Right cardiac atrium (tissue), 5 donors: ENCODE measurements at regions not wholly inside any gene's neighbourhood (a gene's known extent, or its start where the extent isn't known, plus 50 kb on each side); places are given as distances from the start of the nearest gene placed in this dataset.
A peak's percentile ranks its signal among the peaks of the same experiment; 100 is the strongest.

Experiments used
- ATAC-seq, 2 donors: fragments of 200-7000 bp; cut with Tn5 transposase; one replicate each; pipeline versions ENCODE4 v1.8.0 to v1.9.1; 2020; ENCODE audit warnings: moderate library complexity in 2 of 2, mild to moderate bottlenecking in 1 of 2
- DNase-seq, 3 donors: peaks; one replicate each; pipeline ENCODE4 v3.0.0-alpha.2; 2020
- H3K27ac ChIP-seq: one replicate; pipeline ENCODE4 v1.5.1; 2013; ENCODE audit warnings: mild to moderate bottlenecking, low read length, control low read depth, moderate library complexity
- H3K27me3 ChIP-seq: one replicate; pipeline ENCODE4 v1.6.1; 2013; ENCODE audit not compliant: control insufficient read depth, insufficient read depth
- H3K4me1 ChIP-seq: one replicate; pipeline ENCODE4 v1.6.1; 2013; ENCODE audit warnings: low read length; ENCODE audit not compliant: control insufficient read depth, insufficient read depth
- H3K4me3 ChIP-seq: one replicate; pipeline ENCODE4 v1.5.1; 2013; ENCODE audit warnings: low read length, control low read depth
- H3K9me3 ChIP-seq: one replicate; pipeline ENCODE4 v1.6.1; 2013; ENCODE audit warnings: low read length; ENCODE audit not compliant: control insufficient read depth
- WGBS: extraction: QIAGEN DNeasy Blood & Tissue Kit; methylation state at CpG from one replicate; pipeline ENCODE4 v1.1.7; 2013; 5-methylcytosine and 5-hydroxymethylcytosine counted together
- intact Hi-C, 4 donors: fragments of 100-400 bp; cut with DNase I; formaldehyde crosslinking; loops; one replicate each; pipeline versions ENCODE4 v1.11.0 to v1.14.0; 2022 to 2023
- donor health status: healthy with polysubstance abuse.
- donor health status: DM: no; HTN: yes; CAD: no.
- donor health status: DM: no; HTN: no; CAD: no.
- donor health status: DM: no; HTN: yes; CAD: no; lungs with severe emphysema.
- donor health status: DM: yes; HTN: yes; CAD: no.

GRCh38 chr2:239894276-239894675, 130.9 kb downstream of the NDUFA10 start:
- no peaks in the 10 kb centered on the region for H3K4me1 ChIP-seq
- 73% methylated on average over 5 of the region's 5 CpGs for WGBS
- H3K9me3 ChIP-seq, result no peaks in the 10 kb centered on the region
- H3K27me3 ChIP-seq, result no peaks in the 10 kb centered on the region
- H3K27ac ChIP-seq, result no peak overlapping the region
- no peak overlapping the region for H3K4me3 ChIP-seq
- intact Hi-C loops, result no loop called here
- DNase-seq, result no peak
- ATAC-seq, result no peak

- H3K27me3 ChIP-seq, result no peaks in the 10 kb centered on the region
- H3K4me1 ChIP-seq, result no peaks in the 10 kb centered on the region
- intact Hi-C loops, result no loop called here
- ATAC-seq (no peak), DNase-seq (no peak)
- no peak overlapping the region for H3K27ac ChIP-seq
- H3K4me3 ChIP-seq, result no peak overlapping the region
- no peaks in the 10 kb centered on the region for H3K9me3 ChIP-seq
- WGBS, result 67% methylated on average over 4 of the region's 4 CpGs
Measured at GRCh38 chr2:239893236-239893515, 132.0 kb downstream of the NDUFA10 start.

GRCh38 chr2:239892441-239893235, 132.5 kb downstream of the NDUFA10 start:
- DNase-seq (no peak), ATAC-seq (no peak)
- Histone ChIP-seq H3K27me3 (no peaks in the 10 kb centered on the region), H3K9me3 (no peaks in the 10 kb centered on the region), H3K4me1 (no peaks in the 10 kb centered on the region), H3K27ac (no peak overlapping the region), H3K4me3 (no peak overlapping the region)
- intact Hi-C loops, result no loop called here
- 87% methylated on average over 18 of the region's 18 CpGs for WGBS

DNA sequence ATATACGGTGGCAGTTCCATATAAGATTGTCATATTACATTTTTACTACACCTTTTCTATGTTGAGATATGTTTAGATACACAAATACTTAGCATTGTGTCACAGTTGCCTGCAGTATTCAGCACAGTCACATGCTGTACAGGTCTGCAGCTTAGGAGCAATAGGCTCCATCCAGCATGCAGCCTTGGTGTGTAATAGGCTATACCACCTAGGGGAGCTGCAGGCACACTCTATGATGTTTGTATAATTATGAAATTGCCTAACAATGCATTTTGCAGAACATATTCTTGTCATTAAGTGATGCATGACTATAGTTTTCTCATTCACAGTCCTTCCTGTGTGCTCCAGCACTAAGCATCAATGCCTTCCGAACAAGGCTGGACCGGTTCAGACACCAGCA, 133.4 kb downstream of the NDUFA10 start:
- no peak overlapping the region for H3K27ac ChIP-seq
- no peak overlapping the region for H3K4me3 ChIP-seq
- H3K9me3 ChIP-seq, result no peaks in the 10 kb centered on the region
- 95% methylated on average over 3 of the region's 3 CpGs for WGBS
- intact Hi-C loops, result no loop called here
- no peaks in the 10 kb centered on the region for H3K4me1 ChIP-seq
- no peaks in the 10 kb centered on the region for H3K27me3 ChIP-seq
- no peak for DNase-seq
- no peak for ATAC-seq

GRCh38 chr2:239890206-239890746, 134.9 kb downstream of the NDUFA10 start:
- Histone ChIP-seq H3K4me3 (no peak overlapping the region), H3K4me1 (no peaks in the 10 kb centered on the region), H3K27ac (no peak overlapping the region), H3K9me3 (no peaks in the 10 kb centered on the region), H3K27me3 (no peaks in the 10 kb centered on the region)
- no peak for DNase-seq
- no peak for ATAC-seq
- 80% methylated on average over 9 of the region's 9 CpGs for WGBS
- intact Hi-C loops, result no loop called here

DNA sequence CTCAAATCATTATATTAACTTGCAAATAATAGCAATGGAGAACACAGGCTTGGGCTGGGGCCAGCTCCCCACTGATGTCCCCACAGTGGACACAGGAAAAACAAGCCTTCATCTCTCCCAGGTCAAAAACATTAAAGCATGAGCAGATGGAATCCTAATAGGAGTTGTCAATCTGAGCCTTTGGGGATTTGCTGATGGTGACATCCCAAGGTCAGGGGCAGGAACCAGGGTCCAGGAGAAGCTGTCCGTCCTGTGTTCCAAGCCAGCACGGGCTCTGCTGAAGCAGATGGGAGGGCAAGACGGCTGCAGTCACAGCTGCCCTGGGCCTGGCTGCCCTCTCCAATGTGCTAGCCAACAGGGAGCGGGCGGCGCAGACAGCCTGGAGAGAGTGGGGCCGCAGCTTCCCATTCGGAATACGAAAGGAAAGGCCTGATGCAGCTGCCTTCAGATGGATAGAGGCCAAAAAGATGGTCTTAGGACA, 135.5 kb downstream of the NDUFA10 start:
- WGBS, result 55% methylated on average over 9 of the region's 9 CpGs
- no peak overlapping the region for H3K27ac ChIP-seq
- intact Hi-C loops, result loop anchor here in 2 of 4 donors (10.0 kb wide), 2 partner anchors 745 to 855 kb away; no protein-coding TSS in a partner anchor
- H3K4me3 ChIP-seq, result no peak overlapping the region
- no peaks in the 10 kb centered on the region for H3K9me3 ChIP-seq
- no peaks in the 10 kb centered on the region for H3K27me3 ChIP-seq
- H3K4me1 ChIP-seq, result no peaks in the 10 kb centered on the region
- ATAC-seq (peak; percentile 47 to 55), DNase-seq (peak in 1 of 3 donors; percentile 64)

- no peaks in the 10 kb centered on the region for H3K4me1 ChIP-seq
- H3K4me3 ChIP-seq, result no peak overlapping the region
- intact Hi-C loops, result loop anchor here in 2 of 4 donors (10.0 kb wide), 2 partner anchors 743 to 853 kb away; no protein-coding TSS in a partner anchor
- ATAC-seq (no peak), DNase-seq (no peak)
- H3K9me3 ChIP-seq, result no peaks in the 10 kb centered on the region
- no peak overlapping the region for H3K27ac ChIP-seq
- no peaks in the 10 kb centered on the region for H3K27me3 ChIP-seq
- 76% methylated on average over 2 of the region's 2 CpGs for WGBS
Measured at GRCh38 chr2:239887604-239888003, 137.5 kb downstream of the NDUFA10 start.

DNA sequence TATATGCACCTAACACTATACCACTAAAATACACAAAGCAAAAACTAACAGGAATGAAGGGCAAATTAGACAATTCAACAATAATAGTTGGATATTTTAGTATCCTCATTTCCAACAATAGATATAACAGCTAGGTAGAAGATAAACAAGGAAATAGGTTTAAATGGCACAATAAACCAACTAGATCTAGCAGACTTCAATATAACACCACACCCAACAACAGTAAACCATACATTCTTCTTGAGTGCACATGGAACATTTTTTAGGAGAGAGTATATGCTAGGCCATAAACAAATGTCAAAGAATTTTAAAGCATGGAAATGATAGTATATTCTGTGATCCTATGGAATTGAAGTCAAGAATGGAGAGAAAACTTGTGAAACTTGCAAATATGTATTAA, 138.4 kb downstream of the NDUFA10 start:
- ATAC-seq (no peak), DNase-seq (no peak)
- H3K27ac ChIP-seq, result no peak overlapping the region
- intact Hi-C loops, result loop anchor here in 2 of 4 donors (10.0 kb wide), 2 partner anchors 742 to 852 kb away; no protein-coding TSS in a partner anchor
- no peaks in the 10 kb centered on the region for H3K9me3 ChIP-seq
- H3K4me1 ChIP-seq, result no peaks in the 10 kb centered on the region
- H3K4me3 ChIP-seq, result no peak overlapping the region
- no peaks in the 10 kb centered on the region for H3K27me3 ChIP-seq

DNA sequence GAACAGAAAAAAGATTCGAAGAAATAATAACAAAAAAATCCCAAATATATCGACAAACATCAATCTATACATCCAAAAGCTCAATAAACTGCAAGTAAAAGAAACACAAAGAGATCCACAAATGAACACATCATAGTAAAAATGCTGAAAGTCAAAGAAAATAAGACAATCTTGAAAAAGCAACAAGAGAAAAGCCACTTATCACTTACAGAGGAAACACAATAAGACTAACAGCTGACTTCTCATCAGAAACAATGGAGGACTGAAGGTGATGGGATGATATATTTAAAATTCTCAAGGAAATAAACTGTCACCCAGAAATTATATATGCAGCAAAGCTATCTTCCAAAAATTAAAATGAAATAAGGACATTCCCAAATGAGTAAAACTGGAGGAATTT, 140.3 kb downstream of the NDUFA10 start:
- DNase-seq, result no peak

DNA sequence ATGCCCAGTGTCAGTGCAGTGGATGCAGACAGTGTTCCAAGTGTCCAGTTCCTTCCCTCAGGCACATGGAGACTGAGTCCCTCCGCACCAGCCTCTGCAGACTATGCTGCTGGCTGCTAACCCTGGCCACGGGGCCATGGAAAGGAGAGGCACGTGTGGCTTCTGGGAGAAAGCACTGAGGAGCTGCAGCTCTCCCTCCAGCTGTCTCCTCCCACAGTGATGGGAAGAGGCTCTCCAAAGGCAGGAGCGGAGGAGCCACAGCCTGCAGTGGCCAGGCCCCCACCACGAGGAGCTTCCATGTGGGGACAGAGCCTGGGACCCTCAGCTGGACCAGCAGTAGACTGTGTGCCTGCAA, 141.1 kb downstream of the NDUFA10 start:
- no peaks in the 10 kb centered on the region for H3K9me3 ChIP-seq
- H3K4me1 ChIP-seq, result no peaks in the 10 kb centered on the region
- WGBS, result 96% methylated on average over 5 of the region's 5 CpGs
- ATAC-seq (no peak), DNase-seq (no peak)
- intact Hi-C loops, result loop anchor here in 2 of 4 donors (5.0 to 10.0 kb wide), 3 partner anchors 739 to 852 kb away; no protein-coding TSS in a partner anchor
- no peak overlapping the region for H3K27ac ChIP-seq
- H3K27me3 ChIP-seq, result no peaks in the 10 kb centered on the region
- no peak overlapping the region for H3K4me3 ChIP-seq

More for the DNA sequence above, 140.3 kb downstream of the NDUFA10 start:
- ATAC-seq, result no peak
- 95% methylated on average over 2 of the region's 2 CpGs for WGBS
- Histone ChIP-seq H3K27ac (no peak overlapping the region), H3K27me3 (no peaks in the 10 kb centered on the region), H3K4me3 (no peak overlapping the region), H3K4me1 (no peaks in the 10 kb centered on the region), H3K9me3 (no peaks in the 10 kb centered on the region)
- intact Hi-C loops, result loop anchor here in 2 of 4 donors (5.0 to 10.0 kb wide), 3 partner anchors 740 to 853 kb away; no protein-coding TSS in a partner anchor

DNA sequence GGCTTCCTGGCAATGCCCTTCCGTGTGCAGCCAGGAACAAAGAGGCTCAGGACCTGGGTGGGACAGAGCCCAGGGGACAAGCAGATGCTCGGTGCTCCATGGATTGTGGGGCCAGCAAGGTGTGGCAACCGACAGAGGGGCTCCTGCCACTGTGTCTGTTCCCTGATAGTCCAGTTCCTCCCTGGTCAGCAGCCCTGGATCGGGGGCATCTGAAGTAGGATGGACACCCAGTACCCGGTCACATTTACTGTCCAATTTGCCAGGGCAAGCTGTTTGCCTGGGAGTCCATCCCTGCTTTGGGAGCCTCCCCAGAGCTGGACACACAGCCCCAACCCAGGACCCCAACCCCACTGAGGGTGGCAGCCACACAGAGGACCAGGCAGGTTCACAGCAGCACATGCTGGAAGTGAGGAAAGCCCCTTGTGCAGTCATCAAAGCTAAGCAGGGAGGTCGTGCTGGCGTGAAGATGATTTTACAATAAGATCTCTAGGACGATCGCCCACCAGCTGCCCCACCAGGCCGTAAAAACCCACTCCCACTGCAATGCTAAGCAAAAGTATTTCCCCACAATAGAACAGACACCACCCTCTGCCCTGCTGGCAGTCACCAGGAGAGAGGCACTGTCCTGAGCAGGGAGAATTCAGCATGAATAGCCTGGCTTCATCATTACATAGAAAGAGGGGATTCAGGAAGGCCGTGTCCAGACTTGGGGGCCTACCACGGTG, 141.7 kb downstream of the NDUFA10 start:
- DNase-seq (no peak), ATAC-seq (no peak)
- H3K9me3 ChIP-seq, result no peaks in the 10 kb centered on the region
- no peak overlapping the region for H3K4me3 ChIP-seq
- H3K4me1 ChIP-seq, result no peaks in the 10 kb centered on the region
- 92% methylated on average over 12 of the region's 12 CpGs for WGBS
- no peaks in the 10 kb centered on the region for H3K27me3 ChIP-seq
- intact Hi-C loops, result loop anchor here in 2 of 4 donors (5.0 to 10.0 kb wide), 3 partner anchors 739 to 851 kb away; no protein-coding TSS in a partner anchor
- no peak overlapping the region for H3K27ac ChIP-seq
